Neuronal stem cell (in vitro differentiated cells): ENCODE measurements at regions not wholly inside any gene's neighbourhood (a gene's known extent, or its start where the extent isn't known, plus 50 kb on each side); places are given as distances from the start of the nearest gene placed in this dataset.

Source experiments
- DNase-seq: peaks from one replicate; pipeline ENCODE4 v3.0.0-alpha.2; 2013; ENCODE audit warnings: low spot score
- H2AFZ ChIP-seq: one replicate; pipeline ENCODE4 v1.6.1; 2013; ENCODE audit warnings: mild to moderate bottlenecking, low read length, inconsistent platforms
- H2AK5ac ChIP-seq: 2 replicates; pipeline ENCODE4 v1.6.1; 2013; ENCODE audit warnings: low read depth, mild to moderate bottlenecking, inconsistent platforms, low read length, moderate library complexity, mixed read lengths
- H2BK120ac ChIP-seq: 2 replicates; pipeline ENCODE4 v1.6.1; 2013; ENCODE audit warnings: low read depth, mild to moderate bottlenecking, inconsistent platforms, low read length, moderate library complexity, mixed read lengths
- H2BK12ac ChIP-seq: one replicate; pipeline ENCODE4 v1.6.1; 2013; ENCODE audit warnings: low read length, inconsistent platforms
- H2BK15ac ChIP-seq: 2 replicates; pipeline ENCODE4 v1.6.1; 2013; ENCODE audit warnings: mild to moderate bottlenecking, low read length, inconsistent platforms, mixed read lengths
- H2BK5ac ChIP-seq: one replicate; pipeline ENCODE4 v1.6.1; 2013; ENCODE audit warnings: inconsistent platforms, mild to moderate bottlenecking, low read length, moderate library complexity
- H3K14ac ChIP-seq: one replicate; pipeline ENCODE4 v1.6.1; 2013; ENCODE audit warnings: low read length, inconsistent platforms
- H3K18ac ChIP-seq: 2 replicates; pipeline ENCODE4 v1.6.1; 2013; ENCODE audit warnings: low read length, inconsistent platforms
- H3K23ac ChIP-seq: 2 replicates; pipeline ENCODE4 v1.6.1; 2013; ENCODE audit warnings: low read depth, mild to moderate bottlenecking, mixed read lengths, low read length, inconsistent platforms; ENCODE audit not compliant: poor library complexity
- H3K27ac ChIP-seq: replicated peaks from 3 replicates; pipeline ENCODE4 v1.5.1; 2013; ENCODE audit warnings: low read length, inconsistent platforms
- H3K27me3 ChIP-seq, 3 experiments: 2 replicates each; pipeline ENCODE4 v1.6.1; 2013; ENCODE audit warnings: low read length in 3 of 3, mild to moderate bottlenecking in 2 of 3, inconsistent platforms in 1 of 3, low read depth in 1 of 3, mixed read lengths in 1 of 3, moderate library complexity in 1 of 3; ENCODE audit not compliant: control insufficient read depth in 3 of 3, insufficient read depth in 3 of 3
- H3K36me3 ChIP-seq, 2 donors: replicated peaks in 1 of 2; 2 replicates each; pipeline ENCODE4 v1.6.1; 2013; ENCODE audit warnings: low read length in 2 of 2; ENCODE audit not compliant: control insufficient read depth in 2 of 2, insufficient read depth in 2 of 2
- H3K4ac ChIP-seq: 2 replicates; pipeline ENCODE4 v1.6.1; 2013; ENCODE audit warnings: inconsistent platforms, mild to moderate bottlenecking, low read length, moderate library complexity
- H3K4me1 ChIP-seq, 2 donors: 1 replicate in 1 of 2; 2 replicates in 1 of 2; pipeline ENCODE4 v1.6.1; 2013; ENCODE audit warnings: low read length in 2 of 2, low read depth in 1 of 2; ENCODE audit not compliant: control insufficient read depth in 2 of 2, insufficient read depth in 1 of 2
- H3K4me2 ChIP-seq: one replicate; pipeline ENCODE4 v1.6.1; 2013; ENCODE audit warnings: mild to moderate bottlenecking, low read length, inconsistent platforms; ENCODE audit not compliant: insufficient read depth, poor library complexity, severe bottlenecking
- H3K4me3 ChIP-seq, 2 donors: 2 replicates each; pipeline ENCODE4 v1.5.1; 2013; ENCODE audit warnings: low read length in 2 of 2, mild to moderate bottlenecking in 2 of 2, inconsistent platforms in 1 of 2, moderate library complexity in 1 of 2
- H3K79me1 ChIP-seq: one replicate; pipeline ENCODE4 v1.6.1; 2013; ENCODE audit warnings: low read depth, mild to moderate bottlenecking, inconsistent platforms, low read length, moderate library complexity
- H3K9ac ChIP-seq: one replicate; pipeline ENCODE4 v1.6.1; 2013; ENCODE audit warnings: mild to moderate bottlenecking, low read depth, low read length, inconsistent platforms; ENCODE audit not compliant: poor library complexity
- H3K9me3 ChIP-seq, 2 donors: replicated peaks in 1 of 2; 2 replicates each; pipeline versions ENCODE3 to v1.6.1; 2013; ENCODE audit warnings: low read length in 2 of 2, mild to moderate bottlenecking in 2 of 2, inconsistent platforms in 1 of 2, low read depth in 1 of 2, mixed read lengths in 1 of 2, moderate library complexity in 1 of 2; ENCODE audit not compliant: control insufficient read depth in 2 of 2, insufficient read depth in 1 of 2
- H4K8ac ChIP-seq: one replicate; pipeline ENCODE4 v1.6.1; 2013; ENCODE audit warnings: low read depth, mild to moderate bottlenecking, inconsistent platforms, low read length, moderate library complexity
- H4K91ac ChIP-seq: one replicate; pipeline ENCODE4 v1.6.1; 2013; ENCODE audit warnings: low read length, low read depth, mild to moderate bottlenecking, inconsistent platforms; ENCODE audit not compliant: poor library complexity
- WGBS, 2 donors: extraction: QIAGEN DNeasy Blood & Tissue Kit; methylation state at CpG; one replicate each; pipeline ENCODE4 v1.1.7; 2013; ENCODE audit warnings: missing lambda C conversion rate in 2 of 2, mixed read lengths in 1 of 2; ENCODE audit not compliant: insufficient read length in 2 of 2, insufficient replicate concordance in 1 of 2; ENCODE audit errors: extremely low coverage in 2 of 2; 5-methylcytosine and 5-hydroxymethylcytosine counted together

GRCh38 chr4:14701389-14701788 lies 300.9 kb upstream of the CPEB2 start:
- no peaks in the 10 kb centered on the region for H3K79me1 ChIP-seq
- no peak overlapping the region for H4K8ac ChIP-seq
- H2AK5ac ChIP-seq, result no peak overlapping the region
- no peak overlapping the region for H3K27ac ChIP-seq
- H2BK15ac ChIP-seq, result no peak overlapping the region
- no peak overlapping the region for H3K4me3 ChIP-seq
- no peaks in the 10 kb centered on the region for H3K36me3 ChIP-seq
- no CpG with 5 or more reads among the region's 2 CpGs for WGBS, 2 donors
- H2BK5ac ChIP-seq, result no peak overlapping the region
- H3K27me3 ChIP-seq, result no peaks in the 10 kb centered on the region
- H3K9me3 ChIP-seq, result no peaks in the 10 kb centered on the region
- no peak overlapping the region for H4K91ac ChIP-seq
- H2AFZ ChIP-seq, result no peak overlapping the region
- H3K4me2 ChIP-seq, result no peak overlapping the region
- no peak overlapping the region for H2BK120ac ChIP-seq
- no peak overlapping the region for H3K4ac ChIP-seq
- no peak overlapping the region for H3K9ac ChIP-seq
- no peaks in the 10 kb centered on the region for H3K4me1 ChIP-seq
- no peak overlapping the region for H2BK12ac ChIP-seq
- no peak overlapping the region for H3K14ac ChIP-seq
- H3K18ac ChIP-seq, result no peak overlapping the region
- H3K23ac ChIP-seq, result no peak overlapping the region
- DNase-seq, result no peak

GRCh38 chr4:14701896-14702295 lies 300.4 kb upstream of the CPEB2 start:
- H3K9me3 ChIP-seq, result no peaks in the 10 kb centered on the region
- no peaks in the 10 kb centered on the region for H3K79me1 ChIP-seq
- H3K14ac ChIP-seq, result no peak overlapping the region
- no CpG with 5 or more reads among the region's 1 CpG for WGBS, 2 donors
- H2BK15ac ChIP-seq, result no peak overlapping the region
- H3K36me3 ChIP-seq, result no peaks in the 10 kb centered on the region
- H3K4me3 ChIP-seq, result no peak overlapping the region
- no peak overlapping the region for H3K4me2 ChIP-seq
- no peak overlapping the region for H3K9ac ChIP-seq
- DNase-seq, result no peak
- no peak overlapping the region for H3K23ac ChIP-seq
- H4K91ac ChIP-seq, result no peak overlapping the region
- no peak overlapping the region for H2AK5ac ChIP-seq
- no peak overlapping the region for H2BK5ac ChIP-seq
- H2AFZ ChIP-seq, result no peak overlapping the region
- no peak overlapping the region for H2BK12ac ChIP-seq
- no peak overlapping the region for H3K4ac ChIP-seq
- no peak overlapping the region for H2BK120ac ChIP-seq
- H3K18ac ChIP-seq, result no peak overlapping the region
- H3K27me3 ChIP-seq, result no peaks in the 10 kb centered on the region
- H3K27ac ChIP-seq, result no peak overlapping the region
- no peaks in the 10 kb centered on the region for H3K4me1 ChIP-seq
- H4K8ac ChIP-seq, result no peak overlapping the region

- Histone ChIP-seq H3K18ac (no peak overlapping the region), H3K36me3 (no peaks in the 10 kb centered on the region), H3K27ac (no peak overlapping the region), H2BK15ac (no peak overlapping the region), H3K4me1 (no peaks in the 10 kb centered on the region), H3K4me3 (no peak overlapping the region), H3K79me1 (no peaks in the 10 kb centered on the region), H3K9me3 (no peaks in the 10 kb centered on the region), H3K9ac (no peak overlapping the region), H3K23ac (no peak overlapping the region), H3K14ac (no peak overlapping the region), H2AK5ac (no peak overlapping the region), H2AFZ (no peak overlapping the region), H3K27me3 (no peaks in the 10 kb centered on the region), H3K4ac (no peak overlapping the region), H4K8ac (no peak overlapping the region), H2BK120ac (no peak overlapping the region), H2BK12ac (no peak overlapping the region), H3K4me2 (no peak overlapping the region), H4K91ac (no peak overlapping the region), H2BK5ac (no peak overlapping the region)
- DNase-seq, result no peak
Measured at GRCh38 chr4:14708574-14708973, 293.7 kb upstream of the CPEB2 start.

GRCh38 chr4:14711259-14711658 lies 291.0 kb upstream of the CPEB2 start:
- H2BK12ac ChIP-seq, result no peak overlapping the region
- H2BK15ac ChIP-seq, result no peak overlapping the region
- no peak overlapping the region for H2BK120ac ChIP-seq
- H4K8ac ChIP-seq, result no peak overlapping the region
- no peaks in the 10 kb centered on the region for H3K79me1 ChIP-seq
- H3K4ac ChIP-seq, result no peak overlapping the region
- no peak overlapping the region for H4K91ac ChIP-seq
- no peaks in the 10 kb centered on the region for H3K9me3 ChIP-seq
- no peak overlapping the region for H3K9ac ChIP-seq
- H3K14ac ChIP-seq, result no peak overlapping the region
- H2AFZ ChIP-seq, result no peak overlapping the region
- no peak overlapping the region for H3K4me3 ChIP-seq
- H3K18ac ChIP-seq, result no peak overlapping the region
- H2AK5ac ChIP-seq, result no peak overlapping the region
- no CpG with 5 or more reads among the region's 4 CpGs for WGBS, 2 donors
- no peaks in the 10 kb centered on the region for H3K36me3 ChIP-seq
- no peaks in the 10 kb centered on the region for H3K27me3 ChIP-seq
- no peak overlapping the region for H2BK5ac ChIP-seq
- H3K23ac ChIP-seq, result no peak overlapping the region
- H3K27ac ChIP-seq, result no peak overlapping the region
- no peak for DNase-seq
- H3K4me1 ChIP-seq, result no peaks in the 10 kb centered on the region
- no peak overlapping the region for H3K4me2 ChIP-seq
